RKO (cell line): ENCODE measurements at regions not wholly inside any gene's neighbourhood (a gene's known extent, or its start where the extent isn't known, plus 50 kb on each side); places are given as distances from the start of the nearest gene placed in this dataset.
A peak's percentile ranks its signal among the peaks of the same experiment; 100 is the strongest.

Experiments
- DNase-seq: peaks from one replicate; pipeline ENCODE4 v3.0.0-alpha.2; 2016; ENCODE audit warnings: low spot score

DNA sequence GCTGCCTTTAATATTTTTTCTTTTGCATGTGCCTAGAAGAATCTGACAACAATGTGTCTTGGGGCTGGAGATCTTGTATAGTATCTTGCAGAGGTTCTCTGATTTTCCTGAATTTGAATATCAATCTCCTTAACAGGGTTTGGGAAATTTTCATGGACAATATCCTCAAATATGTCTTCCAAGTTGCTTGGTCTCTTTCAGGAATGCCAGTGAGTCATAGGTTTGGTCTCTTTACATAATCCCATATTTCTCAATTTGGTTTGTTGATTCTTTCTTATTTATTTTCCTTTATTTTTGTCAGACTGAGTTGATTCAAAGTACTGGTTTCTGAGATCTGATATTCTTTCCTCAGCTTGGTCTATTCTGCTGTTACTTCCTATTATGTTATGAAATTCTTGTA is 208.7 kb upstream of the GLI3 start:
- no peak for DNase-seq

DNA sequence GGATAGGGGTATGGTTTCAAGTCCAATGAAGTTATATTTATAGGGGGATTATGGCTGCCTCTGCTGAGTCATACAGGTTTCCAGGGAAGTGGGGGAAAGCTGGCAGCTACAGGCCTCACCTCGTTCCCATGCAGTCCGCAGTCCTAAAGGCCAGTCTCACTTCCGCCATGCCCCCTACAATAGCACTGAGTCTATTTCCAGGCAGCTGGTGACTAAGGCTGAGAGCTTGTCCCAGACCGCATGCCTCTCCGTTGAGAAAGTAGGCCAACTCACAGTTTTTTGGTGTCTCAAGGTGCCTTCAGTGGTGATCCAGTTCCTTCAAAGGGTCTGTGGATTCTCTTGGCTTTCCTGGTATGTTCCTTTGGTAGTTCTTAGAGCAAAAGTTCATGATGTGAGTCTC is 203.9 kb upstream of the GLI3 start:
- DNase-seq: peak; percentile 0

DNA sequence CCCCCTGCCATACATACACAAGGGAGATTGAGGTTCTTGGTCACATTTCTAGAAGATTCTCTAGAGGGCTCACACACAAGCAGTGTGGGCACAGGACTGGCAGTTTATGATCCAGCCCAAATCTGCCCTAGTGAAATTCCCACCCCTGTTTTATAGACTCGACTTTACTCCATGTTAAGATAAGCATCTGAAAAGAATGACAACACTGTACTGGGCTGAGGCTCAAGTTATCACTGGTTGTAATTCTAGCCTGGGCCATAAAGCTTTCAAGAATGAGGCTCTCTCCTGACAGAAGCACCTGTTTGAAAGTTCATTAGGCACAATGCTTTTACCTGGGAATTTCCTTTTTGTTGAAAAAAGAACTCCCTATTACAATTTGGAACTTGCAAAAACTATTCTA is 195.6 kb upstream of the GLI3 start:
- DNase-seq: no peak

DNA sequence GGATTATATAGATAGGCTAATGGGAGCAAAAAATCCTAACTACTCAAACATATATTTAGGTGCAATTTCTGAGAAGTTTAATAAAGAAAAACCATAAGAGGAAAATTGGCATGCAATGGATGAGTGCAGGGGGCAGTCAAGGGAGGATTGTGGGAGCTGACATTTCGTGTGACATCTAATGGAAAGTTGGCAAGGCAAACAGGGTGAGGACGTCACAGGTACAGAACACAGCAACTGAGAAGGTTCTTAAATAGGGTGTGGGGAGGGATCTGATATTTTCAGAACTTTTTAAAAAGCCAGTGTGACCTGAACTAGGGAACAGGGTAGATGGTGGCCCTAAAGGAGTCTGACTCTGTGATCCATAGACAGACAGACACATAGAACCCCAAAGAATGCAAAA is 194.9 kb upstream of the GLI3 start:
- DNase-seq: no peak

DNA sequence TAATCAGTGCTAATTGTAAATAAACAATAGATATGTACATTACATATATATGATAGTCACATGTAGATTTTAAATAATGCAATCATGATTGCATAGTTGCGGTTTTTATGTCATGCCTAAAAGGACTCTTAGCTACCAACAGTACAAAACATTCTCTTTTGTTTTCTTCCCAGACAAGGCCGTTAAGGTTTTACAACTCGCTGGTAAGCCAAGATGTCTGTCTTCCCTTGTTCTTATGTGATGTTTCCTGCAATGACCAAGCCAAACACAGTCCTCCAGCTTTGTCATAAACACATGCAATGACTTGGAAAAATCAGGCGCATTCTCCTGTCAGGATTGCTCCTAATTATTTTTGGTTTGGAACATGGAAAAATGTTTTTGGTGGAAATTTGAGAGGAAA is 192.3 kb upstream of the GLI3 start:
- DNase-seq: no peak

DNA sequence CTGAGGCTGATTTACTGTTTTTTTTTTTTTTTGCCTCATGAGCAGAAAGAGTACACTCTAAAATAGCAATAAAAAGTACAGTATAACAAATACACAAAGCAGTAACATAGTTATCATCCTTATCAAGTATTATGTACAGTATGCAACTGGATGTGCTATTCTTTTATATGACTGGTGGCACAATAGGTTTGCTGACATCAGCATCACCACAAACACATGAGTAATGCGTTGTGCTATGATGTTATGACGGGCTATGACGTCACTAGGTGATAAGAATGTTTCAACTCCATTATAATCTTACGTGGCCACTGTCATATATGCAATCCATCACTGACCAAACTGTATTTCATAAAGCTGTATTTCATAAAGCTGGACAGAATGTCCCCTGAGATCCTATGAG is 189.2 kb upstream of the GLI3 start:
- peak; percentile 75 for DNase-seq

DNA sequence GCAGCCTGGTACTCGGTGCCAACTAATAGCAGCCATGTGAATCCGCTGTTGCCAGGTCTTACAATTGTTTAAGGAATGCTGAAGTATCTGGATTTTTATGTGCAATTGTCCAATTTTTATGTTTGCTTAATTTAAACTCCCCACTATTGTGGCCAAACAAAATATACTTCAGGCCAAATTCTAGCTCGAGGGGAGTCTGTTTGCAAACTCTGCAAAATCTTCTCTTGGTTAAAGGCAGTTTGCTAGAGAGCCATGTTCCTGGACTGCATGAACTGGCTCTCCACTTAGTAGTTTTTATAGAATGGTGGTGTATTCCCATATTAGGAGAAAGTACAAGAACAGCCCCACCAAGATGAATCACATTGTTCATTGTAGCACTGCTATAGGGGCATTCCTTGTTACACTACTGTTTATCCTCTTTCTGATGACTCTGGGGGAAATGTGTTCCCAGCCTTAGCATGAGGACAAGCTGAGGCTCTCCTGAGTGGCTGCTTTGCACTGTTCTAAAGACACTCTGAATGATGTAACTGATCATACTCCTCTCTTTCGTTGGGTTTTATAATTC is 178.0 kb upstream of the GLI3 start:
- no peak for DNase-seq

DNA sequence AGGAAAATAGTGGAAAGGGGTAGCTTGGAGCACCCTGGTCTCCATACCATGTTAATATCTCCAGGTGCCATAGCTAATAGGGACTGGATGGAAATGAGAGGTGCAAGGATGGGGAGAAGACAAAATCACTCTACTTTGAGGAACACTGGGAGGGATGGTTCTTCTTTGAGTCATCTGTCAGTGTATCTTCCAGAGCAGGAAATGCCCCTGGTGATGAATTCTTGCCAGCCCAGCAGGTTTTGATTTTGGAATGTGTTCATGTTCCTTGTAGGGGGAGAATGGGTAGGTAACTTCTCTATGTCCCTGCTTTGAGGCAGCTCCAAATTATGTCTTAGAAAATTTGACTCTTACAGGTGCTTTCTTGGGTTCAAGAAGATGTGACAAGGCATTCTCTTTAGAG is 177.0 kb upstream of the GLI3 start:
- DNase-seq: no peak

DNA sequence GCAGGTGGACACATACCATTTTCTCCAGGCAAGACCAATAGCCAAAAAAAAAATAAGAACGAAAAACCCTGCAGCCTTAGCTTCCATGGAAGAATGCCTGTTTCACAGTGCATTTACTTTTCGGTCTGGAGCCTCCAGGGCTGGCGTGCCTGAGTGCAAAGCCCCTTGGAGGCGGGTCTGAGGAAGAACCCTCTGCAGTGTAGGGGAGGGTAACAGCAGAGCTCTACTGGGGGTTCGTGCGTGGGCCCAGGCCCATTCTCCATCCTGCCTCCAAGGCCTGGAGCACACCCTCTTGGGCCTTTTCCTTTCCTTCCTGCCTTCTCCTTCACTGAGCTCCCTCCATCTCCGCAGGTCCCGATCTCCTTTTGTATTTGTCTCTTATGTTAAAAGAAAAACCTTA is 172.3 kb upstream of the GLI3 start:
- DNase-seq: no peak

DNA sequence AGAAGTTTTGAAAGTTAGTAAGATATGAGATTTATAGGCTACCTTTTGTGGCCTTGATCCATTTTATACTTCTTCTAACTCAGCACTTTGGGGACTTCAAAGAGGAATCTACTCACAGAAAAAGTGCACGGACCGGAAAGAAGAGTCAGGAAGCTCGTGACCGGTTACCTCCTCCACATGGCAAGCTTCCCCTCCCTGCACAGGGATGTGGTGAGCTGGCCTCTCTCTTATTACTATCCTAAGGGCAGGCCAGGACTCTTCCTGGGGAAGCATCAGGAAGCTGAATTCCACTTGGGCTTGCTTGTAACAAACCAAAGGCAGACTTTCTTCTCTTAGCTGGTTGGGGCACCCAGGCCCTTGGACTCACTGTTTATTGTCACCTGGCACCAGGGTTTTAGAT is 170.8 kb upstream of the GLI3 start:
- DNase-seq: no peak

DNA sequence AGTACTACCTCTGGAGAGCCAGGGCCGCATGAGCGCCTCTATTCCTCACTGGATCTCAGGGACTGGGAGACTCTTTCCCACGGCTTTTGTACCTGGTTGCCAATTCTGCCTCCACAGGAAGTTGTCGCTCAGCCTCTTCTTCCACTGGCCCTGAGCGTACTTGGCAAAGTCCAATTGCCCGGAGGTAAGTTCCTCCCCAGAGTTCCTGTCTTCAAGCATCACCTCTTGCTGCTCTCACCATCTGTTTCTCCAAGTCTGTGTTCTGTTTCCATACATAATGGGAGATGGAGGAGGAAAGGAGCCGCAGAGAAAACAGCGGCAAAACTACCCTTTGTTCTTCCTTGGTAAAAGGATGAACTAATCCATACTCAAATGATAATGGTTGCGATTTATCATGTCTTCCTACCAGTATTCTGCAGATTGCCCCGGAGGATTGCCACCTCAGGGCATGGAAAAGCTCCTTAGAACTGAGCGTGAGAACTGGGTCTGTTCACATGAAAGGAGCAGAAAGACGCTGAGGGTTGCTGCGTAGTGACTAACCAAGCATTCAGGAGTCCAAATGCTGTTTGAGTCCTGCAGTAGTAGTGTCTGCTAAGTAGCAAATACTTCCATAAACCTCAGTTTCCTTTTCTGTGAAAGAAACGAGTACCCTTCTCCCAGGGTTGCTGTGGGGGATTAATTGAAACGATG is 170.2 kb upstream of the GLI3 start:
- DNase-seq: no peak

DNA sequence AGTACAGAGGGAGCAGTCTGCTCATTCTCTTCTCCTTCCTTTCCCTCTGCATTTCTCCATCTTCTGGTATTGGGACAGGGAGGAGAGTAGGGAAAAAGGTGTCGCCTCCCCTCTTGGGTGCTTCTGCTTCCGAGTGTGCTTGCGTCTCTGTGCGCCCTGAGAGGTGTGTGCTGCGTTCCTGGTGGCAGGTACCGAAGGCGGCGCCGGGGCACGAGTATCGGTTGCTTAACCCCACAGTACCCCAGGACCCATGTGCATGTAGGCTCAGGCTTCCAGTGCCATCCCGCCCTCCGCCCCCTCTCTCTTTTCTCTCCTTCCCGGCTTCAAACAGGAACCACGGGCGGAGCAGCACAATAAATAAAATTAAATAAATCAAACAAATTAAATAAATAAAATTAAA is 169.3 kb upstream of the GLI3 start:
- no peak for DNase-seq

DNA sequence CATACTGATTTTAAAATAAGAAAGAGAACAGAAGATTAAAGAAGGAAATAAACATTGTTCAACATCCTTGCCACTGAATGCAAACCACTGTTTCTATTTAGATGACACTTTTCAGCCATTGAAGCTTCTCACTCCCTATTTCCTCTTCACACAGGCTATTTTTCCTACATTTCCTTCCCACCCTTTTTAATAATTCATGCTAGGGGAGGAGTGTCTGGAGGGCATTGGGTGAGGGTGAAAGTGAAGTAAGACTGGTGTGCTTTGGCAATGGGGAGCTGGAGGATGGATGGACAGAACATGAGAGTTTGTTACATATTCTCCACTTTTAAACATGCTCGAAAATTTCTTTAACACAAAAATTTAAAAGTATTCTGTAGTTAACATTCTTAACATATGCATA is 168.8 kb upstream of the GLI3 start:
- DNase-seq: no peak

DNA sequence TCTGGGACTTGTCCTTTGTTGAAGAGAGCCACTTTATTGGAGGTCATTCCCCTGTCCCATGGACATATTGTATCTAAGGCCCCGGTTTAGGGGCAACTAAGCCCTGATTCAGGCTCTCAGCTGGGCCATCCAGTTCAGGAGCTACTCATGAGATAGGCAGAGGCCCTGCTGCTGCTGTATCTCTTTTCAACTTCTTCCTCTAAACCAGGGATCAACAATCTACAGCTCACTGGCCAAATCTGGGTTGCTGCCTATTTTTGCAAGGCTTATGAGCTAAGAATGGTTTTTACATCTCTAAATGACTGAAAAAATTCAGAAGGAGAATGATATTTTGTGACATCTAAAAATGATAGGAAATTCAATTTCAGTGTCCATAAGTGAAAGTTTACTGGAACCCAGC is 166.8 kb upstream of the GLI3 start:
- DNase-seq: no peak

DNA sequence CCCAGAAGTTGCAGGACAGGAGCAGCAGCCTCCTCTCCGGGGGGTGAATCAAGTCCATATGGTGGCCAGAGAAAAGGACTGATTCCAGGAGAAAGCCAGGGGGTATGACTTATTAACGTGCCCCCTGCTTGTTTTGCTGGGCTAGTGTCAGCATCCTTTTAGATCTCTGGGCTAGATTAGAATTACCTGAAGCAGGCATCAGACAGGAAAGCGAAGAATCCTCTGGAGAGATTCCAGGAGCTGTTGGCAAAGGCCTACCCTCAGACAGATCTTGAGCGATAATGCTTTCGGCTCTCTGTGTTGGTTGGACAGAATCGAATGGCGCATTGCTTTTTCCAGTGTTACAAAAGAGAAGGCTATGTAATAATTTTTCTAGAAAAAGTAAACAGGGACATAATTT is 164.0 kb upstream of the GLI3 start:
- no peak for DNase-seq

DNA sequence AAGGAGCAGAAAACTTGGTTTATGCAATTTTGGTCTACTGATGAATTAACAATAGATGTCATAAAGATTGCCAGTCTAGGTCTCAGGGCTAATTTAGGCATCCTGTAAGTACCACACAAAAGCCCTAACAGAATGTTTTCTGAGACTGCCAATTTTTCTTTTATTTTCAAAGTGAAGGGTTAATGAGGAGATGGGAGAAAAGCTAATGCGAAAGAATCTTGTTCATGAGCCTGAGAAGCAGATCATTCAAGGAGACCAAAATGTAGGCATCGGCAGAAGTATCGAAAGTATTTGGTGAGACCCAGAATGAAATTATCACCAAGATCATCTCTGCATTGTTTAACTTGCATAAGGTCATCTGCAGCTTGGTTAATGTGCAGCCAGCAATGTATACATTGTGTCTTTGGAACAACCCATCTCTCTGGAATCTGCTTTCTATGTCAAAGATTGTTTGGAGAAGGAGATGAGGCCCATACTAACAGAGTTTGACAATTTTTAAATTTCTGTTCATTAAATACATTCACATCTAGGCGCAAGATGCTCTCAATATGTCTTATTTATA is 163.3 kb upstream of the GLI3 start:
- DNase-seq: no peak

DNA sequence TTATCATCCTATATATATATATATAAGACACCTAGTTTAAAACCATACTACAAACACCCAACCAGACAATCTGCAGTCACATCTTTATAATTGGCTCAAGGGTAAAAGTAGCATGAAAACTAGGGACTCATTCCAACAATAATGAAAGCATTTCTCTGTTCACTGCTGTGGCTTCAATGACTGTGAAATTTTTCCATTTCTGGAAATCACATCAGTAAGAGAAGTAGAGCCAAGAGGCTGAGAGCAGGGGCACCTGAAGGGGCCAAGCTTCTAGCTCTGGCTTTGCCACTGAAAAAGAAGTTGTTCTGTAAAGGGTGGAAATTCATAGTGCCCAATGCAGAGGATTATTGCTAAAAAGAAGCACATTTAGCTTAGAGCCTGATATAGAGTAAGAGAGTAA is 158.6 kb upstream of the GLI3 start:
- no peak for DNase-seq

DNA sequence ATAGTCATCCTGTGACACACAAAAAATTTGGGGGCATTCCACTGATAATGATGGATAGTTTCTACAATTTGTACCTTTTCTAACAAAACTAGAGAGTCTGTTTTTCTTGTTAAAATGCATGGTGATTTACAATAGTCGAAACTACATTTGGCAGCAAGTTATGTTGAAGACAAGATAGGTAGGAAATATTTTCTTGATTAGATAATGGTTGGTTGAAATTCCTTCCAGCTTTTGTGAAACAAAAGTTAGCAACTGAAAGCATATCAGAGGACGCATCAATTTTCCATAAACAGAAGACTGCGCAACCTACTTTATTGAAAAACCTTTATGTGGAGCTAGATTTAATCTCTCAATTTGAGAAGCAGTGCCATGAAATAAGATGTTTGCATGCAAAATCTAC is 155.8 kb upstream of the GLI3 start:
- DNase-seq: no peak

DNA sequence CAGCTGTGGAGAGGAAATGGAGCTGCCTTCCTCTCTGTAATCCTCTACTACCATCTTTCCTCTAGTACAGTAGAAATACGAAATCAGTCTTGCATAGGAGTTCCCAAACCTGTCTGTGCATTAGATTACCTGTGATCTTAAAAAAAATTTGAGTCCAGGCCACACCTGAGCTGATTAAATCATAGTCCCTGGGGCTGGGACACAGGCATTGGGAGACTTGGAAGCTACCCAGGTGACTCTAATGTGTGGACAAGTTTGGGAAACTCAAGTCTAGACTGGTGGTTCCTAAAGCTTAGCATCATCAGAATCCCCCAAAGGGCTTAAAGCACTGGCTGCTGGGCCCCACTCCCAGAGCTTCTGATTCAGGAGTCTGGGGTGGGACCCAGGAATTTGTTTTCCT is 152.7 kb upstream of the GLI3 start:
- no peak for DNase-seq

DNA sequence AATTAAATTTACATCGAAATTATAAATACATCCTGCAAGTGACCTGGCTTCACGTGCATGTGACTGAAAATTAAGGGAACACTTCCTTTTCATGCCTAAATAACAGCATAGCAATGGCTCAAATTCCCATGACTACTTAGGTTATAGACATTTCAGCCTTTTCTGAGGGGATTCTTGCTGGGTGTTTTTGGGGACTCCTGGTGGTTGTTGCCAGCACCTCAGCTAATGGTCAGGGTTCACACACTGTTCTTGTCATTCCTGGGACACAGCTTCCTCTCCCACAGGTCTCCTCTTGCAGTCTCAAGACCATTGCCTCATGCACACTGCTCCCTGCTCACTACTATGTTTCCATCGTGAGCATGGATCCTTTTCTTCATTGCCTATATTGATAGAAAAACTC is 148.9 kb upstream of the GLI3 start:
- no peak for DNase-seq

DNA sequence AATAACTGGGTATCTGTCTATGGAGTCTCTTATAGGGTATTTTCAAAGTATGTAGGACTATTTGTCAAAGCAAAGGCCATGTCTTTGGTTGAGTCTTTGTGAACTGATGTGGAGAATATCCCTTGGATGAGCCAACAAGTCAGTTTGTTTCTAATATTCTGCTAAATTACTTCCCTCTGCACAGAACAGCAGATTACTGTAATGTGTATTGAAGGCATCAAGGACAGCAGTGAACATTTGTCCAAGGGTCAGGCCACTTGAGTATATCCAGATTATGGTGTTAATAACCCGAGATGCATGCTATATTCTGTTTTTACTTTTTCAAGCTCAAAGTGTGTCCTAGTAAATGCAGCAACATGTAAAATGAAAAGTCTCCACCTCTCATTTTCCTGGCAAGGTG is 144.2 kb upstream of the GLI3 start:
- no peak for DNase-seq

DNA sequence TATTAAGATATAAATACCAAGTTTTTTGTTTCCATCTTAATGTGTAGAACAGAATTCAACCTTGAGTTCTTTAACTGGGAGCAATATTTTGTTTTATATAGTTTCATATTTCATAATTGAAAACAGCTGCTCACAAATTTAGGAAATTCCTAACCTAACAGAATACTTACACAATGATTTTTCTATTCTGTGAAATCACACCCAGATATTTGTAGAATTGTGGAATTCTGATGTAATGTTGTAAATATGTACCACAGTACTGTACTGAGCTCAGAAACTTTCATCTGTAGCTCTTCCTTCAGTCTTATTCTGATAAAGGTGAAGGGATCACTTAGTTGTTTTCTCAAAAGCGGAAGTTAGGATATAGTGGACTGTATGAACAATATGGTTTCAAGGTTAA is 143.4 kb upstream of the GLI3 start:
- DNase-seq: no peak

DNA sequence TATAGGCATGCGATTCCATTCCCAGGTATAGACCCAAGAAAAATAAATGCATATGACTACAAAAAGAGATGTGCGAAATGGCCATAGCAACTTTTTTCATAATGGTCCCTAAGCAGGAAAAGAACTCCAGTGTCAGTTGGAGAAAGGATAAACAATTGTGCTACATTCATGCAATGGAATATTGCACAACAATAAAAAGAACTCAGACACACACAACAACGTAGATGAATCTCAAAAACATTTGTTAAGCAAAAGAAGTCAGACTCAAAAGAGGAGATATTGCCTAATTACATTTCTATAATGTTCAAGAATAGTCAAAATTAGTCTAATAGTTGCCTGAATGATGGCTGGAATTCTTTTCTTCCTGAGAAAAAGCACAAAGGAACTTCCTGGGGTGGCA is 141.1 kb upstream of the GLI3 start:
- DNase-seq: no peak

DNA sequence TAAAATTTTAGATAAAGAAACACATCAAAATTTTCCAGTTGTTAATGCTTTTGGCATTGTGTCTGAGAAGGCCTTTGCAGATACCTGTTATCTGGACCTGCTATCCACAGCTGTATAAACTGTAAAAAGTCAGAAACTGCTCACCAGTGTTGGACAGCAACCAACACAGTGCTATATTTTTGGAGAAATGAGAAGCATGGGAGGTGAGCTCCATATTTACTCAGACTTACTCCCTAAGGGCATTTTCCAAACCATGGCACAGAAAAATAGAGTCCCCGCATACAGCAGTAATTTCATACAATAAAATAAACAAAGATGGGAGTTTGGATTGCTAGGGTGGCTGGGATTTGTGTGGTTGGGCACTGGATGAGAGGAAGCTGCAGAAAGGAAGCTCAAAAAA is 136.3 kb upstream of the GLI3 start:
- no peak for DNase-seq
